GM12878 (cell line): ENCODE measurements at regions not wholly inside any gene's neighbourhood (a gene's known extent, or its start where the extent isn't known, plus 50 kb on each side); places are given as distances from the start of the nearest gene placed in this dataset.
A peak's percentile ranks its signal among the peaks of the same experiment; 100 is the strongest.

Experiments
- PKNOX1 ChIP-seq: fragments of 450-650 bp; IDR thresholded peaks from 2 replicates; pipeline ENCODE4 v1.6.1; 2016; ENCODE audit warnings: mild to moderate bottlenecking
- PRDM15 ChIP-seq: fragments of 450-650 bp; formaldehyde crosslinking; IDR thresholded peaks from 2 replicates; pipeline ENCODE4 v1.4.0; 2020; ENCODE audit warnings: mild to moderate bottlenecking, moderate library complexity
- ZNF687 ChIP-seq: fragments of 450-650 bp; IDR thresholded peaks from 2 replicates; pipeline ENCODE4 v1.6.1; 2017; ENCODE audit warnings: mild to moderate bottlenecking, moderate library complexity

DNA sequence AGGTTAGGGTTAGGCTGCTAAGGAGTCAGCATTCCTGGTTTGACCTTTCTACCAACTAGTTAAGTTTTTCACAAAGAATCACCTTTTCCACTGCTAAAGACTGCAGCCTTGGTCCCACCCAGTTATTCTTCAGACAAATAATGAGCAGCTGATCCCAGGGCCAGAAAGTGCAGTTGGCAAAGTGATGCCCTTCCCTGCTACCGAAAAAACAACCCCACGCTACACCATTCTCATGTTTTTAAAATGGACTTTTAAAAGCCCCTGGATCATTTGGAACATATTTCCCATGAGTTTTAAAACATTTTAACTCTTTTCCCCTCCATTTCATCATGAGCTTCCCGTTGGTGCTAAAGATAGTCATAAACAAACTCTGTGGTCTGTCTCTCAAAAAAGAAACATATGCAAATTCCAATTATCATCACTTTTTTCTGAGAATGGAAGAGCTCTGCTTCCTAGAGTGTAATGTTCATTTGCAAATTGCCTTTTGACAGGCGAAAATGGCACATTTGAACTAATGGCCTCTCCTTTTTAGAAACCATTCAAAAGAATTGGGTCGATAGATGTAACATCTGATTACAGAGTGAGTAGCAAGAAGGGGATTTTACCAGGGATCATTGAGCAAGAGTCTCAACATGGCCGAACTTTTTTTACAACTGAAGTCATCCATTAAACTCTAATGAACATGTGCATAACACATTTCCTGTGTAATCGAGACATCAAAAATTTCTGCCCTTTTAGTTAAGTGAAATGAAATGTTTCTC, 129.3 kb upstream of the RAP1B start (continued):
- TF ChIP-seq PKNOX1, result peak; percentile 78
- TF ChIP-seq PRDM15, result no peak
- peak; percentile 92 for TF ChIP-seq ZNF687
